C4-2B (cell line): ENCODE measurements at regions not wholly inside any gene's neighbourhood (a gene's known extent, or its start where the extent isn't known, plus 50 kb on each side); places are given as distances from the start of the nearest gene placed in this dataset.
A peak's percentile ranks its signal among the peaks of the same experiment; 100 is the strongest.

Source experiments
- H3K27ac ChIP-seq: fragments of 450-650 bp; 2 replicates; pipeline ENCODE4 v1.5.1; 2017
- ZFX ChIP-seq: fragments of 450-650 bp; IDR thresholded peaks from 2 replicates; pipeline ENCODE4 v1.6.1; 2017
- TF ChIP-seq, protein P1 (sequence below): fragments of 450-650 bp; conservative IDR thresholded peaks from 2 replicates; pipeline ENCODE4 v1.5.1; 2017; ENCODE audit warnings: mild to moderate bottlenecking

DNA sequence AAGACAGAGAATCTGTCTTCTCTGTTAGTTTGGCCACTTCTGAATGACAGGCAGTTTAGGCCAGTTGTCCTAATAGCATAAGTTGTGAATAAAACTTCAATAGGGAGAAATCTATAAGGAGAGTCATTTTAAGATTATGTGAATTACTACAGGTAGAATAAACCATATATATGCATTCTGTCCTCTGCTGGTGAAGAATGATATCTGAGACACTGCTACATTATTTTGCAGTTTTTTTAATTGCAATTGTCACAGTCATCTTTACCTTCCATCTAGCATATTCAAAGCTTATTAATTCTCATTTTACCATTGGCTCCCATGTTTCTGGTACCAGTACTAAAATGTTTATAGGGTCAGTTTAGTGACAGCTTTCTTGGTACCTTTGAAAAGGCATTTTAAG is 519.6 kb upstream of the DEPDC1 start:
- TF ChIP-seq, protein P1, sequence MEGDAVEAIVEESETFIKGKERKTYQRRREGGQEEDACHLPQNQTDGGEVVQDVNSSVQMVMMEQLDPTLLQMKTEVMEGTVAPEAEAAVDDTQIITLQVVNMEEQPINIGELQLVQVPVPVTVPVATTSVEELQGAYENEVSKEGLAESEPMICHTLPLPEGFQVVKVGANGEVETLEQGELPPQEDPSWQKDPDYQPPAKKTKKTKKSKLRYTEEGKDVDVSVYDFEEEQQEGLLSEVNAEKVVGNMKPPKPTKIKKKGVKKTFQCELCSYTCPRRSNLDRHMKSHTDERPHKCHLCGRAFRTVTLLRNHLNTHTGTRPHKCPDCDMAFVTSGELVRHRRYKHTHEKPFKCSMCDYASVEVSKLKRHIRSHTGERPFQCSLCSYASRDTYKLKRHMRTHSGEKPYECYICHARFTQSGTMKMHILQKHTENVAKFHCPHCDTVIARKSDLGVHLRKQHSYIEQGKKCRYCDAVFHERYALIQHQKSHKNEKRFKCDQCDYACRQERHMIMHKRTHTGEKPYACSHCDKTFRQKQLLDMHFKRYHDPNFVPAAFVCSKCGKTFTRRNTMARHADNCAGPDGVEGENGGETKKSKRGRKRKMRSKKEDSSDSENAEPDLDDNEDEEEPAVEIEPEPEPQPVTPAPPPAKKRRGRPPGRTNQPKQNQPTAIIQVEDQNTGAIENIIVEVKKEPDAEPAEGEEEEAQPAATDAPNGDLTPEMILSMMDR = peak; percentile 59
- TF ChIP-seq ZFX = no peak

DNA sequence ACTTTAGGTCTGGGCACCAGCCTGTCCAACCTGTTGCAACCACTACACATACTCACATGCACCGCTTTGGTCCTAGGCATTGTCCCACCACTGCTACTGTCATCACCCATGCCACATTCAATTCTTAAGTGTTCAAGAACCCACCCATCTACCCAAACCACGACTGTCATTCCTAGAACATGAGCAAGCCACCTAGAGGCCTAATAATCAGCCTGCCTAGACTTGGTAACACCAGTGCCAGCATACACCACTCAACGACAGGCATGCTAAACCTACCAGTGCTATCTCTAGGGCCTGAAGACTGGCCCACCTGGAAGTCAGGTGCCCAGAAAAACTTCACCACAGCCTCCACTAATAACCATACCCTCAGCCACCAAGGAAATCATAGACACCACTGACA is 532.8 kb upstream of the DEPDC1 start:
- no peak overlapping the region for H3K27ac ChIP-seq
- TF ChIP-seq, protein P1 = no peak
- TF ChIP-seq ZFX = no peak

More for the DNA sequence above, 519.6 kb upstream of the DEPDC1 start:
- H3K27ac ChIP-seq = no peak overlapping the region

DNA sequence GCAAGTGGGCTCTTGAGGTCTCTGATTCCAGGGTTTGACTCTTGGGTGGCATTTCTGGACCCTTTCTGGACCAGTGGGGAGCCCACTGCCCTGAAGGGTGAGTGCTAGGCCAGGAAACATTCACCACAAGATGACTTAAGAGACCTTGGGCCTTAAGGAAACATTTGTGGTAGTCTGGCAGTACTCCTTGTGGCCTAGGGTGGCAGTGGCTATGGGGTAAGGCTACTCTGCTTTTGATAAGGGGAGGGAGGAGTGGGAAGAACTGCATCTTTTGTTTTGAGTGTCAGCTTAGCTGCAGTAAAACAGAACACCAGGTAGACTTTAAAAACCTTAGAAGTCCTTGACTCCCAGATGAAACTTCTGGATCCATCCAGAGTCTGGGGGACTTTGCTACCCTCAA is 529.3 kb upstream of the LRRC7 start:
- TF ChIP-seq ZFX = no peak
- TF ChIP-seq, protein P1 = no peak
- H3K27ac ChIP-seq = no peak overlapping the region

DNA sequence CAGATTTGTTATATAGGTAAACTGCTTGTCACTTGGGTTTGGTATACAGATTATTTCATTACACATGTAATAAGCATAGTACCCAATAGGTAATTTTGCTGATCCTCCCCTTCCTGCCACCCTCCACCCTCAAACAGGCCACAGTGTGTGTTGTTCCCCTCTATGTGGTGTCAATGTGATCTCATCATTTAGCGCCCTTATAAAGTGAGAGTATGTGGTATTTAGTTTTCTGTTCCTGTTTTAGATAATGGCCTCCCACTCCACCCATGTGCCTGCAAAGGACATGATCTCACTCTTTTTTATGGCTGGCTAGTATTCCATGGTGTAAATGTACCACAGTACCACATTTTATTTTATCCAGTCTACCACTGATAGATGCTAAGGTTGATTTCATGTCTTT is 522.1 kb upstream of the LRRC7 start:
- TF ChIP-seq ZFX = no peak
- TF ChIP-seq, protein P1 = no peak

DNA sequence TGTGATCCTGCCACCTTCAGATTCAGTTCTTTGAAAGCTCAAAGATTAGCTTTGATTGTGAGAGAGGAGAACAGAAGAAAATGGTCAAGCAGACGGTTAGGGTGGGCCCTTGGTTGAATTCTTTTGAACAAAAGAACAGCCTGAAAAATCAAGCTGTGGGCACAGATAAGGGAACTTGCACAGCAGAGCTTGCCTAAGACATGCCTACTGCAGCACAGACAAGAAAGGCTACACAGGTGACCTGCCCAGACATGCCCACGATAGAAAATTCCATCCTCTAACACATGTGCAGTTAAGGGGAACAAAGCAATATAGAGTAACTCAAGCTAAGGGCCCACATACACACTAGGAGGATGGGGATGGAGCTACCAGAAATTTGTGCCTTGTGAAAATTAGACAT is 512.5 kb upstream of the LRRC7 start:
- TF ChIP-seq, protein P1 = no peak
- H3K27ac ChIP-seq = no peak overlapping the region

More for the DNA sequence above, 522.1 kb upstream of the LRRC7 start:
- no peak overlapping the region for H3K27ac ChIP-seq

DNA sequence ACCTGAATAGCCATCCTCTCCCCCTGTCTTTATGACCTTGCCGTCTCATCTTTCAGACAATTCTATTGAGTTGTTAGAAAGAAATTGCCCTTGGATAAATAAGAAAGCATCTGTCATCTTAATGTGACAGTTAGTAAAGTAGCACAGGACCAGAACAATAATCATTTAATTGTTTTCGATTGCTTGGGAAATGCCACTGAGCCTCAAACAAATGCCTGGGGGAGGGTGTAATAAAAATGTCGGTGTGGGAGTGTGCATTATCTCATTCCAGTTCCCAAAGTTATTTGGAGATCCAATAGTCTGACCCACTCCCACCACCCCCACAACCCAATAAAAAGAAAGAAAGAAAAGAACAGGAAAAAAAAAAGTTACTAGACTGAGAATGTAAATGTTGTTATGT is 509.3 kb upstream of the LRRC7 start:
- no peak for TF ChIP-seq ZFX
- TF ChIP-seq, protein P1 = no peak
- H3K27ac ChIP-seq = no peak overlapping the region

DNA sequence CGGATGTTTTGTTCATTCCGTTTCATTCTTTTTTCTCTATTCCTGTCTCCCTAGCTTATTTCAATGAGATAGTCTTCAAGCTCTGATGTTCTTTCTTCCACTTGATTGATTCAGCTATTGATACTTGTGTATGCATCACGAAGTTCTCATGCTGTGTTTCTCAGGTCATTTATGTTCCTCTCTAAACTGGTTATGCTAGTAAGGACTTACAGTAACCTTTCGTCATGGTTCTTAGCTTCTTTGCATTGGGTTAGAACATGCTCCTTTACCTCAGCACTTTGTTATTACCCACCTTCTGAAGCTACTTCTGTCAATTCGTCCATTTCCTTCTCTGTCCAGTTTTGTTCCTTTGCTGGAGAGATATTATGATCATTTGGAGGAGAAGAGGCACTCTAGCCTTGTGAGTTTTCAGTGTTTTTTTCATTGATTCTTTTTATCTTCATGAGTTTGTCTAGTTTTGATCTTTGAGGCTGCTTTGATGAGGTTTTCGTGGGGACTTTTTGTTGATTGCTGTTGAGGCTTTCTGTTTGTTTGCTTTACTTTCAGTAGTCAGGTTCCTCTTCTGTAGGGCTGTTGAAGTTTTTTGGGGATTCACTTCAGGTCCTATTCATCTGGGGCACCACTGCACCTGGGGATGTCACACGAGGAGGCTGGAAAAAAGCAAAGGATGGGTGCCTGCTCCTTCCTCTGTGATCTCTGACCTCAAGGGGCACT is 496.9 kb upstream of the LRRC7 start:
- no peak overlapping the region for H3K27ac ChIP-seq
- TF ChIP-seq, protein P1 = no peak
- no peak for TF ChIP-seq ZFX
